Fibroblast of lung (primary cell): ENCODE measurements at regions not wholly inside any gene's neighbourhood (a gene's known extent, or its start where the extent isn't known, plus 50 kb on each side); places are given as distances from the start of the nearest gene placed in this dataset.

ENCODE experiments used
- DNase-seq, 2 donors: peaks; one replicate each; pipeline versions ENCODE4 v3.0.0 to v3.0.0-alpha.2; 2010; ENCODE audit warnings: low read depth in 2 of 2
- H2AFZ ChIP-seq: 2 replicates; pipeline ENCODE4 v1.5.1; 2012; ENCODE audit warnings: low read length, control low read depth, inconsistent platforms
- H3K27ac ChIP-seq: 2 replicates; pipeline ENCODE4 v1.5.1; 2011; ENCODE audit warnings: low read length, control low read depth; ENCODE audit not compliant: insufficient read depth
- H3K27me3 ChIP-seq: 2 replicates; pipeline ENCODE4 v1.5.1; 2011; ENCODE audit warnings: mild to moderate bottlenecking, low read length; ENCODE audit not compliant: control insufficient read depth, insufficient read depth
- H3K36me3 ChIP-seq: 2 replicates; pipeline ENCODE4 v1.5.1; 2011; ENCODE audit warnings: low read length; ENCODE audit not compliant: control insufficient read depth, insufficient read depth
- H3K4me1 ChIP-seq: 2 replicates; pipeline ENCODE4 v1.5.1; 2011; ENCODE audit warnings: low read length; ENCODE audit not compliant: control insufficient read depth, insufficient read depth; ENCODE audit errors: extremely low read depth
- H3K4me2 ChIP-seq: 2 replicates; pipeline ENCODE4 v1.5.1; 2011; ENCODE audit warnings: low read length, control low read depth; ENCODE audit not compliant: insufficient read depth; ENCODE audit errors: extremely low read depth
- H3K4me3 ChIP-seq, 4 experiments: fragments of 200-600 bp in 1 of 4; sonication (generic) in 1 of 4; replicated peaks in 1 of 4; 2 replicates each; pipeline ENCODE4 v1.5.1; 2011 to 2016; ENCODE audit warnings: low read length in 4 of 4, low read depth in 3 of 4, mild to moderate bottlenecking in 3 of 4, control low read depth in 2 of 4, inconsistent platforms in 1 of 4, mixed read lengths in 1 of 4; ENCODE audit not compliant: insufficient read depth in 1 of 4; ENCODE audit errors: control extremely low read depth in 1 of 4
- H3K79me2 ChIP-seq: 2 replicates; pipeline ENCODE4 v1.5.1; 2012; ENCODE audit warnings: mild to moderate bottlenecking, low read length, inconsistent platforms; ENCODE audit not compliant: control insufficient read depth, insufficient read depth
- H3K9ac ChIP-seq: 2 replicates; pipeline ENCODE4 v1.5.1; 2011; ENCODE audit warnings: mild to moderate bottlenecking, low read length, control low read depth; ENCODE audit not compliant: insufficient read depth
- H3K9me3 ChIP-seq: 2 replicates; pipeline ENCODE4 v1.5.1; 2012; ENCODE audit warnings: low read depth, low read length; ENCODE audit not compliant: control insufficient read depth, insufficient read depth
- H4K20me1 ChIP-seq: 2 replicates; pipeline ENCODE4 v1.5.1; 2011; ENCODE audit warnings: low read length; ENCODE audit not compliant: control insufficient read depth, insufficient read depth; ENCODE audit errors: extremely low read depth
- EZH2 ChIP-seq: IDR thresholded peaks from 2 replicates; pipeline ENCODE4 v1.5.1; 2012; ENCODE audit warnings: low read length, control low read depth, mild to moderate bottlenecking; ENCODE audit errors: missing control alignments
- TF ChIP-seq, protein P1 (sequence below), 2 donors: IDR thresholded peaks in 1 of 2; conservative IDR thresholded peaks in 1 of 2; 1 replicate in 1 of 2; 2 replicates in 1 of 2; pipeline ENCODE4 v1.5.1; 2011 to 2012; ENCODE audit warnings: low read length in 2 of 2, control low read depth in 1 of 2, inconsistent platforms in 1 of 2, low read depth in 1 of 2, mild to moderate bottlenecking in 1 of 2

DNA sequence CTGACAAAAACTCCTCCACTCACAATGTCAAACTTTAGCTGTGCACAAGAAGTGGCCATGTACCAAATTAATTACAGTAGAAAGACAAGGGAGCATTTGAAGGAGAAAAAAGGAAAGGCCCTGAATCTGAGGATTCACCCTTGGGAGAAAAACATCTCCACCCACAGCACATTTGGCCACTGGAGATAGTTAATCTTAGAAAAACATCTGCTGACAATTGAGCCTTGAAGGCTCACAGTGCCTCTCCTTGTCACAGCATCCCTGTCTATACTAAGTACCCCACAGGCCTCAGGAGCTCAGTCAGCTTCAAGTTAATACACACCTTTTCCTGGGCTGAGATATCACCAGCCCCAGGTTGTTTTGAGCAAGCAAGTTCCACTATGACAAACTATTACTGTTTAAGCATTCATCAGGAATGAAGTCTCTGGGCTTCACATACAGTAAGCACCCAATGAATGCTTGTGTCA lies 78.1 kb upstream of the SETMAR start:
- TF ChIP-seq EZH2 = no peak
- TF ChIP-seq, protein P1, sequence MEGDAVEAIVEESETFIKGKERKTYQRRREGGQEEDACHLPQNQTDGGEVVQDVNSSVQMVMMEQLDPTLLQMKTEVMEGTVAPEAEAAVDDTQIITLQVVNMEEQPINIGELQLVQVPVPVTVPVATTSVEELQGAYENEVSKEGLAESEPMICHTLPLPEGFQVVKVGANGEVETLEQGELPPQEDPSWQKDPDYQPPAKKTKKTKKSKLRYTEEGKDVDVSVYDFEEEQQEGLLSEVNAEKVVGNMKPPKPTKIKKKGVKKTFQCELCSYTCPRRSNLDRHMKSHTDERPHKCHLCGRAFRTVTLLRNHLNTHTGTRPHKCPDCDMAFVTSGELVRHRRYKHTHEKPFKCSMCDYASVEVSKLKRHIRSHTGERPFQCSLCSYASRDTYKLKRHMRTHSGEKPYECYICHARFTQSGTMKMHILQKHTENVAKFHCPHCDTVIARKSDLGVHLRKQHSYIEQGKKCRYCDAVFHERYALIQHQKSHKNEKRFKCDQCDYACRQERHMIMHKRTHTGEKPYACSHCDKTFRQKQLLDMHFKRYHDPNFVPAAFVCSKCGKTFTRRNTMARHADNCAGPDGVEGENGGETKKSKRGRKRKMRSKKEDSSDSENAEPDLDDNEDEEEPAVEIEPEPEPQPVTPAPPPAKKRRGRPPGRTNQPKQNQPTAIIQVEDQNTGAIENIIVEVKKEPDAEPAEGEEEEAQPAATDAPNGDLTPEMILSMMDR (conservative IDR thresholded peaks at IDR 0.05 in 1 of 2, IDR thresholded peaks at IDR 0.05 in 1 of 2; ENCODE audit: low read depth in 1 of 2, low read length in 2 of 2) = no peak
- Histone ChIP-seq H3K9ac (no peak overlapping the region), H3K27ac (no peak overlapping the region), H3K27me3 (no peaks in the 10 kb centered on the region), H3K4me2 (no peak overlapping the region), H3K4me1 (no peaks in the 10 kb centered on the region), H3K4me3 (no peak overlapping the region), H2AFZ (no peak overlapping the region), H3K36me3 (no peaks in the 10 kb centered on the region), H4K20me1 (no peaks in the 10 kb centered on the region), H3K79me2 (no peaks in the 10 kb centered on the region), H3K9me3 (no peaks in the 10 kb centered on the region)
- DNase-seq = no peak

DNA sequence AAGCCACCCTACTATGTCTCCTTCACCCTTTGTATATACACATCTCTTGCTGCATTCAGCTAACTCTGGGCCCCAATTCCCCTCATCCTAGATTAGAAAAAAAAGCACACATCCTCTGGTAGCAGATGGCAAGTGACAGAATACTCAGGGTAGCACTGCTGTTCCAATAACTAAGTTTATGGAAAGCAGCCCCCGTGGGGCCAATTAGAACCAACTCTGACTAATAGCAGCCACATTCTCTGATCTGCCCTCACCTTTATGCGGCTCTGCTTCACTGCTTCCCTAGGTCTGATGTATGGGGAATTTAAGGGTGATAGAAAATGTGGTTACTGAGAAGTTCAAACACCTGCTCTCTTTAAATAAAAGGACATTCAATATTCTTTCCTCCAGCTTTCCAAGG lies 74.9 kb upstream of the SETMAR start:
- no peaks in the 10 kb centered on the region for H3K9me3 ChIP-seq
- no peak overlapping the region for H3K9ac ChIP-seq
- TF ChIP-seq, protein P1 (conservative IDR thresholded peaks at IDR 0.05 in 1 of 2, IDR thresholded peaks at IDR 0.05 in 1 of 2; ENCODE audit: low read depth in 1 of 2, low read length in 2 of 2) = no peak
- no peak for TF ChIP-seq EZH2
- H3K79me2 ChIP-seq = no peaks in the 10 kb centered on the region
- H3K36me3 ChIP-seq = no peaks in the 10 kb centered on the region
- no peak for DNase-seq
- no peak overlapping the region for H2AFZ ChIP-seq
- no peaks in the 10 kb centered on the region for H3K27me3 ChIP-seq
- H3K27ac ChIP-seq = no peak overlapping the region
- no peaks in the 10 kb centered on the region for H4K20me1 ChIP-seq
- H3K4me3 ChIP-seq = no peak overlapping the region
- no peaks in the 10 kb centered on the region for H3K4me1 ChIP-seq
- no peak overlapping the region for H3K4me2 ChIP-seq

DNA sequence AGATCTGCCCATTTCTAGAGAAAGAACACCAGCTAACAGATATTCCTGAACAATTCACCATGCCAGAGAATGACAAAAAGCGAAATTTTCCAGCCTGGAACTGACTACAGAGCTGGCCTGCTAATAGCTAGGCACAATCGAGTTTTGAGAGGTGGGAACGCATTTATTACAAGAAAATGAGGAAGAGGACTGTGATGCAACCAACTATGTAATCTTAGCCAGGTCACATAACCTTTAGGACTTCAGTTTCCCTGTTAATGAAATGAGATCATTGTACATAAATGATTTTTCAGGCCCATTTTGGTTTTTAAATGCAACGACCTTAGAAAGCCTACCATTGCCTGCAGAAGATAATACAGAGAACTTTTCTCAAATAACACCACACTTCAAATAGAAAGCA lies 72.1 kb upstream of the SETMAR start:
- Histone ChIP-seq H3K9me3 (no peaks in the 10 kb centered on the region), H3K36me3 (no peaks in the 10 kb centered on the region), H3K4me1 (no peaks in the 10 kb centered on the region), H4K20me1 (no peaks in the 10 kb centered on the region), H3K79me2 (no peaks in the 10 kb centered on the region), H3K27ac (no peak overlapping the region), H3K9ac (no peak overlapping the region), H2AFZ (no peak overlapping the region), H3K27me3 (no peaks in the 10 kb centered on the region), H3K4me2 (no peak overlapping the region), H3K4me3 (no peak overlapping the region)
- no peak for TF ChIP-seq EZH2
- TF ChIP-seq, protein P1 (conservative IDR thresholded peaks at IDR 0.05 in 1 of 2, IDR thresholded peaks at IDR 0.05 in 1 of 2; ENCODE audit: low read depth in 1 of 2, low read length in 2 of 2) = no peak
- no peak for DNase-seq
